ENCODE measurements at regions not wholly inside any gene's neighbourhood (a gene's known extent, or its start where the extent isn't known, plus 50 kb on each side); places are given as distances from the start of the nearest gene placed in this dataset.

GRCh38 chr6:105501246-105501645, 98.4 kb upstream of the PREP start:
- no peaks in the 10 kb centered on the region for H3K36me3 Mint-ChIP-seq (ENCODE audit: low read depth)

GRCh38 chr6:105500693-105501092, 97.8 kb upstream of the PREP start:
- Mint-ChIP-seq H3K27me3 (no peaks in the 10 kb centered on the region), H3K4me3 (no peak overlapping the region), H3K27ac (no peak overlapping the region), H3K36me3 (ENCODE audit: low read depth) (no peaks in the 10 kb centered on the region), H3K9me3 (no peaks in the 10 kb centered on the region), H3K4me1 (ENCODE audit: low read depth) (no peaks in the 10 kb centered on the region)
- Histone ChIP-seq H3K4me1 (ENCODE audit: insufficient read depth, low read length) (no peaks in the 10 kb centered on the region), H3K27ac (ENCODE audit: low read depth in 1 of 2, low read length in 2 of 2) (no peak overlapping the region), H3K9me3 (ENCODE audit: control insufficient read depth in 1 of 2, insufficient read depth in 1 of 2, low read length in 2 of 2) (no peaks in the 10 kb centered on the region), H3K27me3 (ENCODE audit: control insufficient read depth in 1 of 2, insufficient read depth in 2 of 2, low read length in 2 of 2) (peaks cover 0 to 3% of the 10 kb centered on the region in 2 experiments), H3K4me3 (ENCODE audit: low read length) (no peak overlapping the region), H3K36me3 (ENCODE audit: insufficient read depth, low read length) (no peaks in the 10 kb centered on the region)
- no peak for DNase-seq
- TF ChIP-seq, protein P1, sequence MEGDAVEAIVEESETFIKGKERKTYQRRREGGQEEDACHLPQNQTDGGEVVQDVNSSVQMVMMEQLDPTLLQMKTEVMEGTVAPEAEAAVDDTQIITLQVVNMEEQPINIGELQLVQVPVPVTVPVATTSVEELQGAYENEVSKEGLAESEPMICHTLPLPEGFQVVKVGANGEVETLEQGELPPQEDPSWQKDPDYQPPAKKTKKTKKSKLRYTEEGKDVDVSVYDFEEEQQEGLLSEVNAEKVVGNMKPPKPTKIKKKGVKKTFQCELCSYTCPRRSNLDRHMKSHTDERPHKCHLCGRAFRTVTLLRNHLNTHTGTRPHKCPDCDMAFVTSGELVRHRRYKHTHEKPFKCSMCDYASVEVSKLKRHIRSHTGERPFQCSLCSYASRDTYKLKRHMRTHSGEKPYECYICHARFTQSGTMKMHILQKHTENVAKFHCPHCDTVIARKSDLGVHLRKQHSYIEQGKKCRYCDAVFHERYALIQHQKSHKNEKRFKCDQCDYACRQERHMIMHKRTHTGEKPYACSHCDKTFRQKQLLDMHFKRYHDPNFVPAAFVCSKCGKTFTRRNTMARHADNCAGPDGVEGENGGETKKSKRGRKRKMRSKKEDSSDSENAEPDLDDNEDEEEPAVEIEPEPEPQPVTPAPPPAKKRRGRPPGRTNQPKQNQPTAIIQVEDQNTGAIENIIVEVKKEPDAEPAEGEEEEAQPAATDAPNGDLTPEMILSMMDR (IDR thresholded peaks at IDR 0.05): no peak
- intact Hi-C loops (cut with DNase I, micrococcal nuclease): no loop called here
- ATAC-seq (ENCODE audit: poor library complexity): no peak
- CTCF ChIA-PET: no interaction called here
- POLR2A ChIA-PET: no interaction called here

More at GRCh38 chr6:105501246-105501645, 98.4 kb upstream of the PREP start:
- Histone ChIP-seq H3K27me3 (ENCODE audit: control insufficient read depth in 1 of 2, insufficient read depth in 2 of 2, low read length in 2 of 2) (peaks cover 0 to 3% of the 10 kb centered on the region in 2 experiments), H3K9me3 (ENCODE audit: control insufficient read depth in 1 of 2, insufficient read depth in 1 of 2, low read length in 2 of 2) (no peaks in the 10 kb centered on the region), H3K27ac (ENCODE audit: low read depth in 1 of 2, low read length in 2 of 2) (no peak overlapping the region), H3K4me1 (ENCODE audit: insufficient read depth, low read length) (no peaks in the 10 kb centered on the region), H3K36me3 (ENCODE audit: insufficient read depth, low read length) (no peaks in the 10 kb centered on the region), H3K4me3 (ENCODE audit: low read length) (no peak overlapping the region)
- ChIA-PET POLR2A (no interaction called here), CTCF (no interaction called here)
- intact Hi-C loops (cut with DNase I, micrococcal nuclease): no loop called here
- H3K4me1 Mint-ChIP-seq (ENCODE audit: low read depth): no peaks in the 10 kb centered on the region
- no peak overlapping the region for H3K27ac Mint-ChIP-seq
- H3K27me3 Mint-ChIP-seq: no peaks in the 10 kb centered on the region
- TF ChIP-seq, protein P1 (IDR thresholded peaks at IDR 0.05): no peak
- H3K9me3 Mint-ChIP-seq: no peaks in the 10 kb centered on the region
- ATAC-seq (ENCODE audit: poor library complexity) (no peak), DNase-seq (no peak)
- no peak overlapping the region for H3K4me3 Mint-ChIP-seq

DNA sequence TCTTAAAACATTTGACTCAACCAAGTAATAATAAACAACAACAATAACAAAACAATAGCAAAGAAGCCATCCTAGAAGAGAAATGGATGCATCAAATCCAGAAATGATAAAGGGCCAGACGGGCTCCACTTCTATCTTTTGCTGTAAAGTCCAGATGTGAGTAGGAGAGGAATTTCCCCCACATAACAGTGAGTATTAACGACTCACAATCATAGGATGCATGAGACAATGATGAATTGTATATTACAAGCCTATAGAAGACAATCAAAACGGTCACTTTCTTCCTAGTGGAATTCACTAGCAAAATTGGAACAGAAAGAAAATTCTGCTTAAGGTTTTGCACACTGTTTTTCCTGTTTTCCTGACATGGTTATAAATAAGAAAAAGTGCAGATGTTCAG, 97.0 kb upstream of the PREP start:
- no peaks in the 10 kb centered on the region for H3K4me1 ChIP-seq (ENCODE audit: insufficient read depth, low read length)
- no peak overlapping the region for H3K4me3 Mint-ChIP-seq
- POLR2A ChIA-PET: no interaction called here
- H3K36me3 ChIP-seq (ENCODE audit: insufficient read depth, low read length): no peaks in the 10 kb centered on the region
- H3K4me1 Mint-ChIP-seq (ENCODE audit: low read depth): no peaks in the 10 kb centered on the region
- no peak overlapping the region for H3K27ac ChIP-seq (ENCODE audit: low read depth in 1 of 2, low read length in 2 of 2)
- ATAC-seq (ENCODE audit: poor library complexity) (no peak), DNase-seq (no peak)
- no peaks in the 10 kb centered on the region for H3K9me3 Mint-ChIP-seq
- no peak overlapping the region for H3K4me3 ChIP-seq (ENCODE audit: low read length)
- TF ChIP-seq, protein P1 (IDR thresholded peaks at IDR 0.05): no peak
- H3K9me3 ChIP-seq (ENCODE audit: control insufficient read depth in 1 of 2, insufficient read depth in 1 of 2, low read length in 2 of 2): no peaks in the 10 kb centered on the region
- H3K27me3 ChIP-seq (ENCODE audit: control insufficient read depth in 1 of 2, insufficient read depth in 2 of 2, low read length in 2 of 2): peaks cover 0 to 3% of the 10 kb centered on the region in 2 experiments
- CTCF ChIA-PET: no interaction called here
- no peaks in the 10 kb centered on the region for H3K36me3 Mint-ChIP-seq (ENCODE audit: low read depth)
- H3K27me3 Mint-ChIP-seq: no peaks in the 10 kb centered on the region
- H3K27ac Mint-ChIP-seq: no peak overlapping the region
- intact Hi-C loops (cut with DNase I, micrococcal nuclease): no loop called here
